Spleen (tissue), 11 donors: ENCODE measurements at regions not wholly inside any gene's neighbourhood (a gene's known extent, or its start where the extent isn't known, plus 50 kb on each side); places are given as distances from the start of the nearest gene placed in this dataset.

ENCODE experiments used
- DNase-seq: peaks from one replicate; pipeline ENCODE4 v3.0.0-alpha.2; 2020
- H3K27ac ChIP-seq, 8 donors: fragments of 200-600 bp; sonication (generic) in 7 of 8; 1 replicate in 4 of 8; 2 replicates in 4 of 8; pipeline versions ENCODE4 v1.5.0 to v1.8.0; 2016 to 2021; ENCODE audit warnings: inconsistent platforms in 4 of 8, mild to moderate bottlenecking in 4 of 8, moderate library complexity in 1 of 8
- H3K27me3 ChIP-seq, 7 donors: fragments of 200-600 bp; sonication (generic) in 6 of 7; replicated peaks in 1 of 7; 1 replicate in 4 of 7; 2 replicates in 3 of 7; pipeline versions ENCODE4 v1.5.0 to v1.8.0; 2016 to 2021; ENCODE audit warnings: inconsistent platforms in 3 of 7, mild to moderate bottlenecking in 1 of 7
- H3K36me3 ChIP-seq, 6 donors: fragments of 200-600 bp; sonication (generic) in 5 of 6; 1 replicate in 4 of 6; 2 replicates in 2 of 6; pipeline versions ENCODE4 v1.5.0 to v1.8.0; 2016 to 2021; ENCODE audit warnings: inconsistent platforms in 2 of 6
- H3K4me1 ChIP-seq, 6 donors: fragments of 200-600 bp; sonication (generic) in 5 of 6; 1 replicate in 3 of 6; 2 replicates in 3 of 6; pipeline versions ENCODE4 v1.5.0 to v1.8.0; 2016 to 2021; ENCODE audit warnings: inconsistent platforms in 3 of 6
- H3K4me3 ChIP-seq, 8 donors: fragments of 200-600 bp; sonication (generic) in 7 of 8; 1 replicate in 4 of 8; 2 replicates in 4 of 8; pipeline versions ENCODE4 v1.5.0 to v1.8.0; 2016 to 2021; ENCODE audit warnings: inconsistent platforms in 4 of 8, mild to moderate bottlenecking in 4 of 8, moderate library complexity in 2 of 8
- H3K9me3 ChIP-seq, 8 donors: fragments of 200-600 bp; sonication (generic) in 7 of 8; 1 replicate in 4 of 8; 2 replicates in 4 of 8; pipeline versions ENCODE4 v1.5.0 to v1.8.0; 2016 to 2021; ENCODE audit warnings: inconsistent platforms in 4 of 8
- POLR2A ChIP-seq, 3 donors: fragments of 450-650 bp; IDR thresholded peaks; one replicate each; pipeline ENCODE4 v1.5.1; 2017; ENCODE audit warnings: antibody characterized with exemption in 3 of 3, mild to moderate bottlenecking in 1 of 3
- POLR2AphosphoS5 ChIP-seq, 3 donors: sonication (generic); formaldehyde crosslinking; IDR thresholded peaks; one replicate each; pipeline ENCODE4 v1.5.1; 2017; ENCODE audit warnings: antibody characterized with exemption in 3 of 3
- WGBS, 5 donors: extraction: QIAGEN DNeasy Blood & Tissue Kit in 3 of 5; methylation state at CpG; one replicate each; pipeline versions ENCODE4 v1.1.5 to v1.1.7; 2013 to 2018; 5-methylcytosine and 5-hydroxymethylcytosine counted together
- intact Hi-C: fragments of 100-400 bp; cut with DNase I; formaldehyde crosslinking; loops from one replicate; pipeline ENCODE4 v1.15.0; 2023; ENCODE audit warnings: low total_unique reads
- TF ChIP-seq, protein P1 (sequence below), 11 experiments: fragments of 200-600 bp in 7 of 11; fragments of 450-650 bp in 4 of 11; sonication (generic) in 4 of 11; IDR thresholded peaks in 8 of 11; conservative IDR thresholded peaks in 3 of 11; 1 replicate in 7 of 11; 2 replicates in 4 of 11; pipeline versions ENCODE4 v1.4.0 to v1.8.0; 2016 to 2021; ENCODE audit warnings: antibody characterized with exemption in 11 of 11, inconsistent platforms in 4 of 11, mild to moderate bottlenecking in 1 of 11
- donor health status: healthy with polysubstance abuse.
- donor health status: DM: no; HTN: no; CAD: no; lungs with moderate emphysema.
- donor health status: DM: no; HTN: no; CAD: no.
- donor health status: Bipolar disorder and iron deficiency.
- donor health status: healthy.
- donor health status: DM: no; HTN: no; CAD: no.
- donor health status: DM: yes; HTN: yes; CAD: no.

DNA sequence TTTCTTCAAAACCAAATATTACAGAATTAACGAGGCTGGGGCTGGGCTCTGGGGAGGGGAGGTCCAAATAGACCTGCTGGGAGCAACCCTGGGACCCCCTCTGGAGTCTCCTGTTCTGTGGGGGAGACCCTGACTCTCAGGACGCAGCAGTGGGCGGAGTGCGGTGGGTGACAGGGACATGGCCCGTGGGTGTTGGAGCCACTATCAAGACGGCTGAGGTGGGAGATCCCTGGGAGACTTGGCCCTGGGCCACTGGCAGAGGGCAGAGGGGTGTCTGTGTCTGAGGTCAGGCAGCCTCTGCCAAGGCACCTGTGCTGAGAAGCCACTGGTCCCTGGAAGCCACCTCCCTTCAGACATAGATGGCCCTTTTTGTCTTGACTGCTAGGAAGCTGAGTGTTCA is 79.5 kb upstream of the CTDP1 start:
- DNase-seq, result peak; percentile 69
- intact Hi-C loops, result no loop called here
- 71 to 89% (median 78%) methylated on average over 6 of the region's 6 CpGs for WGBS, 5 donors
- Histone ChIP-seq H3K4me1 (no peaks in the 10 kb centered on the region), H3K27ac (no peak overlapping the region), H3K9me3 (no peaks in the 10 kb centered on the region), H3K27me3 (peaks cover 0 to 61% (median 0%) of the 10 kb centered on the region in 7 donors), H3K4me3 (no peak overlapping the region), H3K36me3 (no peaks in the 10 kb centered on the region)
- TF ChIP-seq, protein P1, sequence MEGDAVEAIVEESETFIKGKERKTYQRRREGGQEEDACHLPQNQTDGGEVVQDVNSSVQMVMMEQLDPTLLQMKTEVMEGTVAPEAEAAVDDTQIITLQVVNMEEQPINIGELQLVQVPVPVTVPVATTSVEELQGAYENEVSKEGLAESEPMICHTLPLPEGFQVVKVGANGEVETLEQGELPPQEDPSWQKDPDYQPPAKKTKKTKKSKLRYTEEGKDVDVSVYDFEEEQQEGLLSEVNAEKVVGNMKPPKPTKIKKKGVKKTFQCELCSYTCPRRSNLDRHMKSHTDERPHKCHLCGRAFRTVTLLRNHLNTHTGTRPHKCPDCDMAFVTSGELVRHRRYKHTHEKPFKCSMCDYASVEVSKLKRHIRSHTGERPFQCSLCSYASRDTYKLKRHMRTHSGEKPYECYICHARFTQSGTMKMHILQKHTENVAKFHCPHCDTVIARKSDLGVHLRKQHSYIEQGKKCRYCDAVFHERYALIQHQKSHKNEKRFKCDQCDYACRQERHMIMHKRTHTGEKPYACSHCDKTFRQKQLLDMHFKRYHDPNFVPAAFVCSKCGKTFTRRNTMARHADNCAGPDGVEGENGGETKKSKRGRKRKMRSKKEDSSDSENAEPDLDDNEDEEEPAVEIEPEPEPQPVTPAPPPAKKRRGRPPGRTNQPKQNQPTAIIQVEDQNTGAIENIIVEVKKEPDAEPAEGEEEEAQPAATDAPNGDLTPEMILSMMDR (IDR thresholded peaks at IDR 0.05 in 8 of 11, conservative IDR thresholded peaks at IDR 0.05 in 3 of 11), result no peak
- TF ChIP-seq POLR2A (IDR thresholded peaks at IDR 0.05) (no peak), POLR2AphosphoS5 (IDR thresholded peaks at IDR 0.05) (no peak)

DNA sequence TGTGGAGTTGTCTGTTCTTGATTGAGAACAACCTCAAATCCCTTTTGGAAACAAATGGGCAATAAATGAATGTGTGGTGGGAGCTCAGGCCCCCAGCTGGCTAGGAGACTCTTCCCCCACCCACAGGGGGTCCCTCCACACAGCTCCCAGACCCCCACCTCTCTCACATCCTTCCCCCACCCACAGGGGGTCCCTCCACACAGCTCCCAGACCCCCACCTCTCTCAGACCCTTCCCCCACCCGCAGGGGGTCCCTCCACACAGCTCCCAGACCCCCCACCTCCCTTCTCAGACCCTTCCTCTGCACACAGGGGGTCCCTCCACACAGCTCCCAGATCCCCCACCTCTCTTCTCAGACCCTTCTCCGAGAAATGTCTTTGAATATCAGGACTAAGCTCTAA is 79.0 kb upstream of the CTDP1 start:
- Histone ChIP-seq H3K9me3 (no peaks in the 10 kb centered on the region), H3K36me3 (no peaks in the 10 kb centered on the region), H3K4me3 (no peak overlapping the region), H3K27ac (no peak overlapping the region), H3K27me3 (peaks cover 0 to 61% (median 0%) of the 10 kb centered on the region in 7 donors), H3K4me1 (no peaks in the 10 kb centered on the region)
- intact Hi-C loops, result no loop called here
- TF ChIP-seq POLR2A (IDR thresholded peaks at IDR 0.05), result no peak
- TF ChIP-seq, protein P1 (IDR thresholded peaks at IDR 0.05 in 8 of 11, conservative IDR thresholded peaks at IDR 0.05 in 3 of 11), result no peak
- TF ChIP-seq POLR2AphosphoS5 (IDR thresholded peaks at IDR 0.05), result no peak
- WGBS, 5 donors, result 66 to 82% (median 72%) methylated on average over 2 of the region's 2 CpGs
- DNase-seq, result peak; percentile 34

DNA sequence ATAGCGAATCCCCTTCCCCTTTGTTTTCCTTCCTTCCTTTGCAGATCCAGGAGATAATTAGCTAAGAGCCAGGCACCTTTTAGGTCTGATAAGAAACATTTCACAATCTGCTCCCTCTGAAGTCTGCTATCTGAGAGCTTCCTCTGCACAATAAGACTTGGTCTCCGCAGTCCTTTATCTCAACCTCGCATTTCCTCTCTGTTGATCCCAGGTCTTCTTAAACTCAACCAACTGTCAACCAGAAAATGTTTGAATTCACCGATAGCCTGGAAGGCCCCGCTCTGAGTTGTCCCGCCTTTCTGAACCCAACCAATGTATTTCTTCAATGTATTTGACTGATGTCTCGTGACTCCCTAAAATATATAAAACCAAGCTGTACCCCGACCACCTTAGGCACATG is 78.4 kb upstream of the CTDP1 start:
- no peak overlapping the region for H3K4me3 ChIP-seq
- no peak overlapping the region for H3K27ac ChIP-seq
- DNase-seq, result no peak
- no peaks in the 10 kb centered on the region for H3K36me3 ChIP-seq
- TF ChIP-seq, protein P1 (IDR thresholded peaks at IDR 0.05 in 8 of 11, conservative IDR thresholded peaks at IDR 0.05 in 3 of 11), result no peak
- no peak for TF ChIP-seq POLR2A (IDR thresholded peaks at IDR 0.05)
- no peak for TF ChIP-seq POLR2AphosphoS5 (IDR thresholded peaks at IDR 0.05)
- H3K4me1 ChIP-seq, result no peaks in the 10 kb centered on the region
- intact Hi-C loops, result no loop called here
- peaks cover 0 to 55% (median 0%) of the 10 kb centered on the region in 7 donors for H3K27me3 ChIP-seq
- WGBS, 5 donors, result 30 to 50% (median 42%) methylated on average over 8 of the region's 8 CpGs
- no peaks in the 10 kb centered on the region for H3K9me3 ChIP-seq

DNA sequence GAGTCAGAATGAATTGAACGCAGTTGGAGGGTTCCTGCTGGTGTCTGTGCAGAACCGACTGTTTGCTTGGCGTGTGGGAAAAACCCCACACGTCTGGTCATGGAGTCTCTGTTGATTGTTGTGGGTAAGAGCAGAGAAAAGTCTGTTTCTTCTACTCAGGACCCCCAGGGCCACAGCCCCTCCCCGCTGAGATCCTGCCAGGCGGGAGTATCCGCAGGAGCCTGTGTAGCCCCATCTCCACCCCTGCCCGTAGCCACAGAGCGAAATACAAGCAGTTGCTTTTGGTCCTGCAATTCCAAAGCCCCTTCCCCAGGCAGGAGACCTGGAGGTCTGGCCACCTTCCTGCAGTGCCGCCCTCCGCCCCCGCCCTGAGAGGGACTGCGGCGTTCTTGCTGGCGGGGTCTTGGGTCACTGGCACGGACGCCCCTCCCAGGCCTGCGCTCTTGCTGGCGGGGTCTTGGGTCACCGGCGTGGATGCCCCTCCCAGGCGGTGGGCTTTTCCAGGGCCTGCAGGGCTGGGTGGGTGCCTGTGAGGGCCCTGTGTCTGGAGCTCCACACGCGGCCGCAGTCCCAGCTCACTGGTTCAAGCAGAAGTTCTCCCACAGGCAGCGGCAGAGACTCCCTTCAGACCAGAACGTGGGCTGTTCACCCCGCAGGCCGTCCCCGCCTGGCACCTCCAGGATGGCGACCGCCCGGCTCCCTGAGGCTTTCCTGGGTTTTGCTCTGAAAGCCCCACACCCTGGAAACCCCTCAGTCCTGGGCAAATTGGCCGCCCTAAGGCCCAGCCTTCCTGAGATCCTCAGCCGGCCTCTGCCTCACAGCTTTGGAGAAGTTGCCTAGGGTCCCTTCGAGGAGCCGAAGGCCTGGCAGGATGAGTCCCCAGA is 76.0 kb upstream of the CTDP1 start:
- H3K9me3 ChIP-seq, result no peaks in the 10 kb centered on the region
- no peaks in the 10 kb centered on the region for H3K4me1 ChIP-seq
- no peaks in the 10 kb centered on the region for H3K36me3 ChIP-seq
- no peak overlapping the region for H3K27ac ChIP-seq
- H3K4me3 ChIP-seq, result no peak overlapping the region
- H3K27me3 ChIP-seq, result peaks cover 0 to 52% (median 0%) of the 10 kb centered on the region in 7 donors
- peak; percentile 60 for DNase-seq
- WGBS, 5 donors, result 92 to 95% (median 94%) methylated on average over 25 to 37 of the region's 37 CpGs
- TF ChIP-seq, protein P1 (IDR thresholded peaks at IDR 0.05 in 8 of 11, conservative IDR thresholded peaks at IDR 0.05 in 3 of 11), result no peak
- TF ChIP-seq POLR2A (IDR thresholded peaks at IDR 0.05) (no peak), POLR2AphosphoS5 (IDR thresholded peaks at IDR 0.05) (no peak)
- intact Hi-C loops, result no loop called here
